Esophagus squamous epithelium (tissue), 5 donors: ENCODE measurements at regions not wholly inside any gene's neighbourhood (a gene's known extent, or its start where the extent isn't known, plus 50 kb on each side); places are given as distances from the start of the nearest gene placed in this dataset.

Experiments
- DNase-seq: peaks from one replicate; lab custom pipeline; 2025; lab: John Stamatoyannopoulos, UW
- H3K27ac ChIP-seq, 4 donors: fragments of 200-600 bp; sonication (generic); one replicate each; pipeline ENCODE4 v1.5.1; 2016 to 2019; ENCODE audit warnings: mild to moderate bottlenecking in 1 of 4
- H3K27me3 ChIP-seq, 4 donors: fragments of 200-600 bp; sonication (generic); 1 replicate in 3 of 4; 2 replicates in 1 of 4; pipeline versions ENCODE4 v1.5.1 to v1.6.0; 2017 to 2021; ENCODE audit warnings: antibody characterized with exemption in 1 of 4
- H3K36me3 ChIP-seq, 3 donors: fragments of 200-600 bp; sonication (generic); one replicate each; pipeline ENCODE4 v1.5.1; 2016 to 2019
- H3K4me1 ChIP-seq, 3 donors: fragments of 200-600 bp; sonication (generic); one replicate each; pipeline ENCODE4 v1.5.1; 2017 to 2019
- H3K4me3 ChIP-seq, 4 donors: fragments of 200-600 bp; sonication (generic); 1 replicate in 3 of 4; 2 replicates in 1 of 4; pipeline ENCODE4 v1.5.1; 2016 to 2019; ENCODE audit warnings: mild to moderate bottlenecking in 2 of 4, moderate library complexity in 1 of 4
- H3K9me3 ChIP-seq, 3 donors: fragments of 200-600 bp; sonication (generic); one replicate each; pipeline ENCODE4 v1.5.1; 2016 to 2019
- CTCF ChIP-seq, 6 experiments: fragments of 450-650 bp in 4 of 6; fragments of 200-600 bp in 2 of 6; sonication (generic) in 2 of 6; IDR thresholded peaks; one replicate each; pipeline ENCODE4 v1.5.1; 2016 to 2019; ENCODE audit warnings: antibody characterized with exemption in 6 of 6, mild to moderate bottlenecking in 4 of 6, moderate library complexity in 4 of 6
- POLR2A ChIP-seq, 4 donors: fragments of 450-650 bp; IDR thresholded peaks; one replicate each; pipeline ENCODE4 v1.6.1; 2017; ENCODE audit warnings: antibody characterized with exemption in 4 of 4, mild to moderate bottlenecking in 4 of 4, moderate library complexity in 3 of 4
- WGBS, 2 donors: methylation state at CpG; one replicate each; pipeline ENCODE4 v1.1.5; 2018; 5-methylcytosine and 5-hydroxymethylcytosine counted together
- intact Hi-C: fragments of 100-400 bp; cut with DNase I; formaldehyde crosslinking; loops from one replicate; pipeline ENCODE4 v1.15.0; 2022
- donor health status: DM: yes; HTN: yes; CAD: no.

GRCh38 chr16:7089751-7090150 lies 242.9 kb upstream of the RBFOX1 start:
- no peak overlapping the region for H3K27ac ChIP-seq
- H3K9me3 ChIP-seq, result no peaks in the 10 kb centered on the region
- TF ChIP-seq POLR2A (IDR thresholded peaks at IDR 0.05), result no peak
- TF ChIP-seq CTCF (IDR thresholded peaks at IDR 0.05), result no peak
- H3K4me1 ChIP-seq, result no peaks in the 10 kb centered on the region
- no peaks in the 10 kb centered on the region for H3K27me3 ChIP-seq
- H3K4me3 ChIP-seq, result no peak overlapping the region
- intact Hi-C loops, result no loop called here
- H3K36me3 ChIP-seq, result no peaks in the 10 kb centered on the region
- DNase-seq, result no peak

GRCh38 chr16:7088711-7089110 lies 243.9 kb upstream of the RBFOX1 start:
- Histone ChIP-seq H3K36me3 (no peaks in the 10 kb centered on the region), H3K9me3 (no peaks in the 10 kb centered on the region), H3K27me3 (no peaks in the 10 kb centered on the region), H3K27ac (no peak overlapping the region), H3K4me3 (no peak overlapping the region), H3K4me1 (no peaks in the 10 kb centered on the region)
- no peak for TF ChIP-seq POLR2A (IDR thresholded peaks at IDR 0.05)
- no peak for TF ChIP-seq CTCF (IDR thresholded peaks at IDR 0.05)
- DNase-seq, result no peak
- intact Hi-C loops, result no loop called here
- WGBS, 2 donors, result 62 to 76% methylated on average over 5 of the region's 5 CpGs

- H3K27ac ChIP-seq, result no peak overlapping the region
- DNase-seq, result no peak
- intact Hi-C loops, result no loop called here
- H3K4me3 ChIP-seq, result no peak overlapping the region
- H3K36me3 ChIP-seq, result no peaks in the 10 kb centered on the region
- WGBS, 2 donors, result 27 to 40% methylated on average over 16 to 21 of the region's 21 CpGs
- H3K9me3 ChIP-seq, result no peaks in the 10 kb centered on the region
- TF ChIP-seq CTCF (IDR thresholded peaks at IDR 0.05), result peak in 1 of 6 experiments; percentile 47
- no peak for TF ChIP-seq POLR2A (IDR thresholded peaks at IDR 0.05)
- H3K27me3 ChIP-seq, result no peaks in the 10 kb centered on the region
- H3K4me1 ChIP-seq, result no peaks in the 10 kb centered on the region
These were observed 245.6 kb upstream of the RBFOX1 start for GRCh38 chr16:7086822-7087616.

- intact Hi-C loops, result no loop called here
- no peaks in the 10 kb centered on the region for H3K36me3 ChIP-seq
- no peak for DNase-seq
- WGBS, 2 donors, result 62 to 64% methylated on average over 4 of the region's 4 CpGs
- no peaks in the 10 kb centered on the region for H3K27me3 ChIP-seq
- H3K4me1 ChIP-seq, result no peaks in the 10 kb centered on the region
- H3K4me3 ChIP-seq, result no peak overlapping the region
- no peak overlapping the region for H3K27ac ChIP-seq
- TF ChIP-seq CTCF (IDR thresholded peaks at IDR 0.05) (no peak), POLR2A (IDR thresholded peaks at IDR 0.05) (no peak)
- no peaks in the 10 kb centered on the region for H3K9me3 ChIP-seq
These were observed 246.9 kb upstream of the RBFOX1 start for GRCh38 chr16:7085776-7086175.

- no peak for DNase-seq
- H3K36me3 ChIP-seq, result no peaks in the 10 kb centered on the region
- no peaks in the 10 kb centered on the region for H3K9me3 ChIP-seq
- no peak for TF ChIP-seq CTCF (IDR thresholded peaks at IDR 0.05)
- TF ChIP-seq POLR2A (IDR thresholded peaks at IDR 0.05), result no peak
- H3K27ac ChIP-seq, result no peak overlapping the region
- H3K27me3 ChIP-seq, result no peaks in the 10 kb centered on the region
- no peaks in the 10 kb centered on the region for H3K4me1 ChIP-seq
- 17 to 42% methylated on average over 4 of the region's 4 CpGs for WGBS, 2 donors
- intact Hi-C loops, result no loop called here
- no peak overlapping the region for H3K4me3 ChIP-seq
These were observed 249.5 kb upstream of the RBFOX1 start for GRCh38 chr16:7083096-7083495.
